ENCODE measurements at regions not wholly inside any gene's neighbourhood (a gene's known extent, or its start where the extent isn't known, plus 50 kb on each side); places are given as distances from the start of the nearest gene placed in this dataset.

DNA sequence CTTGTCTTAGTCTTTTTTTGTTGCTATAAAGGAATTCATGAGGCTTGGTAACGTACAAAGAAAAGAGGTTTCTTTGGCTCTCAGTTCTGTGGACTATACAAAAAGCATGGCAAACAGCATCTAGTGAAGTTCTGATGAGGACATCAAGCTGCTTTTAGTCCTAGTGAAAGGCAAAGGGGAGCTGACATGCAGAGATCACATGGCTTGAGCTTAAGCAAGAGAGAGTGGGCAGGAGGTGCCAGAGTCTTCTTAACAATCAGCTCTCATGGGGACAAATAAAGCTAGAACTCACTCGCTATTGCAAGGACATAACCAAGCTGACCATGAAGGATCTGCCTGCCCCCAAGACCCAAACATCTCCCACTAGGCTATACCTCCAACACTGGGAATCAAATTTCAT is 1063.1 kb downstream of the PCDH7 start:
- TF ChIP-seq, protein P1, sequence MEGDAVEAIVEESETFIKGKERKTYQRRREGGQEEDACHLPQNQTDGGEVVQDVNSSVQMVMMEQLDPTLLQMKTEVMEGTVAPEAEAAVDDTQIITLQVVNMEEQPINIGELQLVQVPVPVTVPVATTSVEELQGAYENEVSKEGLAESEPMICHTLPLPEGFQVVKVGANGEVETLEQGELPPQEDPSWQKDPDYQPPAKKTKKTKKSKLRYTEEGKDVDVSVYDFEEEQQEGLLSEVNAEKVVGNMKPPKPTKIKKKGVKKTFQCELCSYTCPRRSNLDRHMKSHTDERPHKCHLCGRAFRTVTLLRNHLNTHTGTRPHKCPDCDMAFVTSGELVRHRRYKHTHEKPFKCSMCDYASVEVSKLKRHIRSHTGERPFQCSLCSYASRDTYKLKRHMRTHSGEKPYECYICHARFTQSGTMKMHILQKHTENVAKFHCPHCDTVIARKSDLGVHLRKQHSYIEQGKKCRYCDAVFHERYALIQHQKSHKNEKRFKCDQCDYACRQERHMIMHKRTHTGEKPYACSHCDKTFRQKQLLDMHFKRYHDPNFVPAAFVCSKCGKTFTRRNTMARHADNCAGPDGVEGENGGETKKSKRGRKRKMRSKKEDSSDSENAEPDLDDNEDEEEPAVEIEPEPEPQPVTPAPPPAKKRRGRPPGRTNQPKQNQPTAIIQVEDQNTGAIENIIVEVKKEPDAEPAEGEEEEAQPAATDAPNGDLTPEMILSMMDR (IDR thresholded peaks at IDR 0.05), result no peak
- TF ChIP-seq EZH2 (IDR thresholded peaks at IDR 0.05), result no peak

Data from neural progenitor cell (in vitro differentiated cells).